ENCODE measurements at regions not wholly inside any gene's neighbourhood (a gene's known extent, or its start where the extent isn't known, plus 50 kb on each side); places are given as distances from the start of the nearest gene placed in this dataset.

- TF ChIP-seq CTCF (conservative IDR thresholded peaks at IDR 0.05) (no peak), EZH2 (IDR thresholded peaks at IDR 0.05; ENCODE audit: low read depth) (no peak)
Observed at GRCh38 chr1:95312181-95312580, 78.2 kb downstream of the RWDD3 start.

Measured in PC-9 (cell line).